ENCODE measurements at regions not wholly inside any gene's neighbourhood (a gene's known extent, or its start where the extent isn't known, plus 50 kb on each side); places are given as distances from the start of the nearest gene placed in this dataset.

DNA sequence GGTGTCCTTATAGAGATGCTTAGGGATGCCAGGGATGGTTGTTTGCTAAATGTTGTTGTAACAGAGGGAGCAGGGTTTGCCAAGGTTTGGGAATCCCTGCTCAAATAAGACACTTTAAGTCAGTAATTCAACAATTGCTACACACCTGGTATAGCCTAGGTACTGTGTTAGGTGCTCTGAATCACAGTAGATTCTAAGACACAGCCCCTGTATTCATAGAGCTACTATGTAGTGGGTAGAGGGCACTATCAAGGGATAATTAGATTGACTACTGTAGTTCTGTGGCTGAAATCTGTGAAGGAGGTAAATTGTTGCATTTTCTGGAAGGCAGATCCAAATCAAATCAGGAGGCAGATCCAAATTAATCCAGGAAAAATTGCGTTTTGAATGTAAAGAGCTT lies 149.2 kb downstream of the C12orf75 start:
- ATAC-seq (ENCODE audit: low FRiP score): no peak
- TF ChIP-seq, protein P1, sequence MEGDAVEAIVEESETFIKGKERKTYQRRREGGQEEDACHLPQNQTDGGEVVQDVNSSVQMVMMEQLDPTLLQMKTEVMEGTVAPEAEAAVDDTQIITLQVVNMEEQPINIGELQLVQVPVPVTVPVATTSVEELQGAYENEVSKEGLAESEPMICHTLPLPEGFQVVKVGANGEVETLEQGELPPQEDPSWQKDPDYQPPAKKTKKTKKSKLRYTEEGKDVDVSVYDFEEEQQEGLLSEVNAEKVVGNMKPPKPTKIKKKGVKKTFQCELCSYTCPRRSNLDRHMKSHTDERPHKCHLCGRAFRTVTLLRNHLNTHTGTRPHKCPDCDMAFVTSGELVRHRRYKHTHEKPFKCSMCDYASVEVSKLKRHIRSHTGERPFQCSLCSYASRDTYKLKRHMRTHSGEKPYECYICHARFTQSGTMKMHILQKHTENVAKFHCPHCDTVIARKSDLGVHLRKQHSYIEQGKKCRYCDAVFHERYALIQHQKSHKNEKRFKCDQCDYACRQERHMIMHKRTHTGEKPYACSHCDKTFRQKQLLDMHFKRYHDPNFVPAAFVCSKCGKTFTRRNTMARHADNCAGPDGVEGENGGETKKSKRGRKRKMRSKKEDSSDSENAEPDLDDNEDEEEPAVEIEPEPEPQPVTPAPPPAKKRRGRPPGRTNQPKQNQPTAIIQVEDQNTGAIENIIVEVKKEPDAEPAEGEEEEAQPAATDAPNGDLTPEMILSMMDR (IDR thresholded peaks at IDR 0.05): no peak
- DNase-seq (ENCODE audit: low spot score): no peak

DNA sequence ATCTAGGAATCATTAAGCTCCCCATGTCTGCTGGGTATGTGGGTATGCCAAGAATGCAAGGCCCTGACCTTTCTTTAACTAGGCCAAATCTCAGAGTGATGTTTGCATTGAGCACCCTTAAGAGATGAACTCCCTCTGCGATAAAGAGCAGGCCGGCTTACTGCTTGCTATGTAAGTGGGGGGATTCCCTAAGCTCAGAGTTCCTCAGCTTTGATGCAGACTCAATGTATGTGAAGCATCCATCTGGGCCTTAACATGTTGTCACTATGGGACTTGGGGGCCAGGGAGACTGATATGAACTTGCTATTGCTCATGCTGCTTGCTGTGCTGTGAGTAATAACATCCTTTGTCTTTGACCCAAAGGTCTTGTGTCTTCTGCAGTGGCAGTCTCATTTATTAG lies 149.7 kb downstream of the C12orf75 start:
- TF ChIP-seq, protein P1 (IDR thresholded peaks at IDR 0.05): no peak
- ATAC-seq (ENCODE audit: low FRiP score): no peak
- DNase-seq (ENCODE audit: low spot score): no peak

DNA sequence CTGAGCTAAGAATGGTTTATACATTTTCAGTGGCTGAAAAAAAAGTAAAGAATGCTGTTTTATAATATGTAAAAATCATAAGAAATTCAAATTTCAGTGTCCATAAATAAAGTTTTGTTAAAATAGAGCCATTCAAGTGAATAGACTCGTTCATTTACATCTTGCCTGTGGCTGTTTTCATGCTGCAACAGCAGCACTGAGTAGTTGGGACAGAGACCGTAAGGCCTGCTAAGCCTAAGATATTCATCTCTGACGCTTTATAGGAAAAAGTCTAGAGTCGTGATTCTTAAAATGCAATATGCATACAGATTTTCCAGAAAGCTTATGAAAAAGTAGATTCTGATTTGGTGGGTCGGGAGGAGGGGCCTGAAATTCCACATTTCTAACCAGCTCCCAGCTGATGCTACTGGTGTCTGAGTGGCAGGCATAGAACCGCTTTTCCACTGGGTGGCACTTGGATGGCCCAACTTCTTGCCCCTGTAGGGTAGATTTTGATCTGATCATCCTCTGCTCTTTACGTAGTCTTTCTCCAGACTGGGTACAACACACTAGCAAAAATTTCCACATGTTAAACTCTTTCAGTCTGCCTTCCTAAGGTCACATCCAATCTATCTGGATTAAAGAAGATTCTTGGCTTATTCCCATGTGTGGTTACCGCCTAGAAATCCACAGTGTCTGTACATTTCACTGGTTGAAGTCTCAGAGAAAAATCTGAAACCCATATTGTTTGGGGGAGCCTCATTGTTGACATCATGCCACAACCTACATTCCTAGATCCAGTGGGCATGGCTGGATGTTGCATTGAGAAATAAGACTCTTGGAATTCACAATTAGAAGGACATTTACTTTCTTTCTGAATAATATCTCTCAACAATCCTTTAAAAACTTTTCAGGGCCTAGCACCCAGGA lies 151.2 kb downstream of the C12orf75 start:
- DNase-seq (ENCODE audit: low spot score) (no peak), ATAC-seq (ENCODE audit: low FRiP score) (no peak)
- TF ChIP-seq, protein P1 (IDR thresholded peaks at IDR 0.05): no peak

DNA sequence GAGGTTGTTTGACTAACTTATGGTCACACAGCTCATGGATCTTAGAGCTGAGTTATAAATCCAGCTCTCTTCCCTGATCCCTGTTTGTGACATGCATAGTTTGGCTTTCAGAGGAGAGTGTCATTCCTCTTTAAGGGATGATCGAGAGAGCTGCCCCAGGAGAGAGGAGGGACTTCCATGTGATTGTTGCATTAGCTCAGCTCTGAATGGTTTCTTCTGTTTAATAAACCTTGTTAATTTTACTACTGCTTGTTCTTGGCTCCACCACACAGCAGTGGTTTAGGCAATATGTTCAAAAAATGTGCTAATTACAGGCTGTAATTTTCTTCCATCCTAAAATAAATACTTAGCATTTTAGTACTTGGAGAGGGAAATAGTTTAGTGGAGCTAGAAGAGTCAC lies 152.5 kb downstream of the C12orf75 start:
- TF ChIP-seq, protein P1 (IDR thresholded peaks at IDR 0.05): no peak
- no peak for ATAC-seq (ENCODE audit: low FRiP score)
- no peak for DNase-seq (ENCODE audit: low spot score)

DNA sequence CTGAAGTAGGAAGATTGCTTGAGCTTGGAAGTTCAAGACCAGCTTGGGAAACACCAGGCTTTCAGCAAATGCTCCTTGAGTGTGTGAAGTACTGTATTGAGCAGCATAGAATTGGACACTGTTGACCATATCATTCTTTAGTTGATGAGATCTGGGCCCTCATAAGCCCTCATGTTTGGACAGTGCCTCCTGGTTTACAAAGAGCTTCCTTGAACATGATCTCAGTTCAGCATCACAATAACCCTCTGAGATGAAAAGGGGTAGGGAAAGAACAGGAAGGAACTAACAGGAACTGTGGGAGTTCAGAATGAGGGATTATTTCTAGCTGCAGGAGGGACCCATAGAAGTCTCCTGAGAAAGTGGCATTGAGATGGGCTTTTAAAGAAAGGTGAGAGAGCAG lies 153.2 kb downstream of the C12orf75 start:
- DNase-seq (ENCODE audit: low spot score): no peak
- TF ChIP-seq, protein P1 (IDR thresholded peaks at IDR 0.05): no peak
- ATAC-seq (ENCODE audit: low FRiP score): no peak

DNA sequence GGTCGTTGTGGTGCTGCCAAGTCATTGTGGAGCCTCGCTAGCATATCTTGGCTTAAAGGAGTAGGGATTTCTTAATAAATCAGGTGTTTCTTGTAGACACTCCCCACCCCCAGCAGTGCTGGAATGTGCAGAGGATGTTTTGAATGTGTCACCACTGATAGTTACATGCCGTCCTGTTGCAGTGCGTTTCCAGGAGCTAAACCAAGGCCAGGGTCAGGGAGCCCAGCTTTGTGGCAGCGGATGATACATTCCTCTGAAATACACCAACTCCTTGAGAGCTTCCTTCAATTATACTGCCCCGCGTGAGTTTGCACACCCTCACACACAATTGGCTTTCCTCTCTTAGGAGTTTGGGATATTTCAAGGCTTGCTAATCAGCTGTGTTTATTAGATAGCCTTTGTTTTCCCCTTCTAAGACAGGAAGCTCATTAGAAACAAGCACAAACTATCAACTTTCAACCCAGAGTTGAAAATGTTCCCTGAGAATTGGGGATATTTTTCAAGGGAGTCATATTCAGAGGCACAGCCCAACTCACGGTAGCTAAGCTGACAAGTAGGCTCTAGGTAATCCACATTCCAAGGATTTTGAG lies 154.9 kb downstream of the C12orf75 start:
- ATAC-seq (ENCODE audit: low FRiP score) (peak; percentile 54), DNase-seq (ENCODE audit: low spot score) (no peak)
- TF ChIP-seq, protein P1 (IDR thresholded peaks at IDR 0.05): no peak

DNA sequence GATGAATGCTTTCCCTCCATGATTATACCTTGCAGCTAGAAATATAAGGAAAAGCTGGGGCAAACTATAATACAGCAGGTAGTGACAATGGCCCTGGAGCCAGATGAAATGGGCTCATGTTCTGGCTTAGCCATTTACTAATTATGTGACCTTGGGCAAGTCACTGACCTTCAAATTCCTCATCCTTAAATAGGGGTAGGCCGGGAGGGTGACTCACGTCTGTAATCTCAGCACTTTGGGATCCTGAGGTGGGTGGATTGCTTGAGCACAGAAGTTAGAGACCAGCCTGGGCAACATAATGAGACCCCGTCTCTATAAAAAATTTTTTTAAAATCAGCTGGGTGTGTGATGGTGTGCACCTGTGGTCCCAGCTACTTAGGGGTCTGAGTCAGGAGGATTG lies 155.4 kb downstream of the C12orf75 start:
- DNase-seq (ENCODE audit: low spot score): no peak
- TF ChIP-seq, protein P1 (IDR thresholded peaks at IDR 0.05): no peak
- no peak for ATAC-seq (ENCODE audit: low FRiP score)

Data from omental fat pad (tissue), 3 donors.